Fibroblast of lung (primary cell): ENCODE measurements at regions not wholly inside any gene's neighbourhood (a gene's known extent, or its start where the extent isn't known, plus 50 kb on each side); places are given as distances from the start of the nearest gene placed in this dataset.

Experiments used
- DNase-seq, 2 donors: peaks; one replicate each; pipeline versions ENCODE4 v3.0.0 to v3.0.0-alpha.2; 2010; ENCODE audit warnings: low read depth in 2 of 2
- H2AFZ ChIP-seq: 2 replicates; pipeline ENCODE4 v1.5.1; 2012; ENCODE audit warnings: low read length, control low read depth, inconsistent platforms
- H3K27ac ChIP-seq: 2 replicates; pipeline ENCODE4 v1.5.1; 2011; ENCODE audit warnings: low read length, control low read depth; ENCODE audit not compliant: insufficient read depth
- H3K27me3 ChIP-seq: 2 replicates; pipeline ENCODE4 v1.5.1; 2011; ENCODE audit warnings: mild to moderate bottlenecking, low read length; ENCODE audit not compliant: control insufficient read depth, insufficient read depth
- H3K36me3 ChIP-seq: 2 replicates; pipeline ENCODE4 v1.5.1; 2011; ENCODE audit warnings: low read length; ENCODE audit not compliant: control insufficient read depth, insufficient read depth
- H3K4me1 ChIP-seq: 2 replicates; pipeline ENCODE4 v1.5.1; 2011; ENCODE audit warnings: low read length; ENCODE audit not compliant: control insufficient read depth, insufficient read depth; ENCODE audit errors: extremely low read depth
- H3K4me2 ChIP-seq: 2 replicates; pipeline ENCODE4 v1.5.1; 2011; ENCODE audit warnings: low read length, control low read depth; ENCODE audit not compliant: insufficient read depth; ENCODE audit errors: extremely low read depth
- H3K4me3 ChIP-seq, 4 experiments: fragments of 200-600 bp in 1 of 4; sonication (generic) in 1 of 4; replicated peaks in 1 of 4; 2 replicates each; pipeline ENCODE4 v1.5.1; 2011 to 2016; ENCODE audit warnings: low read length in 4 of 4, low read depth in 3 of 4, mild to moderate bottlenecking in 3 of 4, control low read depth in 2 of 4, inconsistent platforms in 1 of 4, mixed read lengths in 1 of 4; ENCODE audit not compliant: insufficient read depth in 1 of 4; ENCODE audit errors: control extremely low read depth in 1 of 4
- H3K79me2 ChIP-seq: 2 replicates; pipeline ENCODE4 v1.5.1; 2012; ENCODE audit warnings: mild to moderate bottlenecking, low read length, inconsistent platforms; ENCODE audit not compliant: control insufficient read depth, insufficient read depth
- H3K9ac ChIP-seq: 2 replicates; pipeline ENCODE4 v1.5.1; 2011; ENCODE audit warnings: mild to moderate bottlenecking, low read length, control low read depth; ENCODE audit not compliant: insufficient read depth
- H3K9me3 ChIP-seq: 2 replicates; pipeline ENCODE4 v1.5.1; 2012; ENCODE audit warnings: low read depth, low read length; ENCODE audit not compliant: control insufficient read depth, insufficient read depth
- H4K20me1 ChIP-seq: 2 replicates; pipeline ENCODE4 v1.5.1; 2011; ENCODE audit warnings: low read length; ENCODE audit not compliant: control insufficient read depth, insufficient read depth; ENCODE audit errors: extremely low read depth
- EZH2 ChIP-seq: IDR thresholded peaks from 2 replicates; pipeline ENCODE4 v1.5.1; 2012; ENCODE audit warnings: low read length, control low read depth, mild to moderate bottlenecking; ENCODE audit errors: missing control alignments
- TF ChIP-seq, protein P1 (sequence below), 2 donors: IDR thresholded peaks in 1 of 2; conservative IDR thresholded peaks in 1 of 2; 1 replicate in 1 of 2; 2 replicates in 1 of 2; pipeline ENCODE4 v1.5.1; 2011 to 2012; ENCODE audit warnings: low read length in 2 of 2, control low read depth in 1 of 2, inconsistent platforms in 1 of 2, low read depth in 1 of 2, mild to moderate bottlenecking in 1 of 2

GRCh38 chr16:85180827-85181738 is 68.8 kb upstream of the CIBAR2 start:
- Histone ChIP-seq H3K4me2 (no peak overlapping the region), H3K27me3 (no peaks in the 10 kb centered on the region), H3K27ac (no peak overlapping the region), H3K9me3 (no peaks in the 10 kb centered on the region), H4K20me1 (no peaks in the 10 kb centered on the region), H3K36me3 (peaks cover 9% of the 10 kb centered on the region), H3K4me3 (no peak overlapping the region), H2AFZ (no peak overlapping the region), H3K9ac (no peak overlapping the region), H3K79me2 (peaks cover 58% of the 10 kb centered on the region), H3K4me1 (peaks cover 2% of the 10 kb centered on the region)
- TF ChIP-seq EZH2: no peak
- TF ChIP-seq, protein P1, sequence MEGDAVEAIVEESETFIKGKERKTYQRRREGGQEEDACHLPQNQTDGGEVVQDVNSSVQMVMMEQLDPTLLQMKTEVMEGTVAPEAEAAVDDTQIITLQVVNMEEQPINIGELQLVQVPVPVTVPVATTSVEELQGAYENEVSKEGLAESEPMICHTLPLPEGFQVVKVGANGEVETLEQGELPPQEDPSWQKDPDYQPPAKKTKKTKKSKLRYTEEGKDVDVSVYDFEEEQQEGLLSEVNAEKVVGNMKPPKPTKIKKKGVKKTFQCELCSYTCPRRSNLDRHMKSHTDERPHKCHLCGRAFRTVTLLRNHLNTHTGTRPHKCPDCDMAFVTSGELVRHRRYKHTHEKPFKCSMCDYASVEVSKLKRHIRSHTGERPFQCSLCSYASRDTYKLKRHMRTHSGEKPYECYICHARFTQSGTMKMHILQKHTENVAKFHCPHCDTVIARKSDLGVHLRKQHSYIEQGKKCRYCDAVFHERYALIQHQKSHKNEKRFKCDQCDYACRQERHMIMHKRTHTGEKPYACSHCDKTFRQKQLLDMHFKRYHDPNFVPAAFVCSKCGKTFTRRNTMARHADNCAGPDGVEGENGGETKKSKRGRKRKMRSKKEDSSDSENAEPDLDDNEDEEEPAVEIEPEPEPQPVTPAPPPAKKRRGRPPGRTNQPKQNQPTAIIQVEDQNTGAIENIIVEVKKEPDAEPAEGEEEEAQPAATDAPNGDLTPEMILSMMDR (conservative IDR thresholded peaks at IDR 0.05 in 1 of 2, IDR thresholded peaks at IDR 0.05 in 1 of 2; ENCODE audit: low read depth in 1 of 2, low read length in 2 of 2): no peak
- DNase-seq: no peak

DNA sequence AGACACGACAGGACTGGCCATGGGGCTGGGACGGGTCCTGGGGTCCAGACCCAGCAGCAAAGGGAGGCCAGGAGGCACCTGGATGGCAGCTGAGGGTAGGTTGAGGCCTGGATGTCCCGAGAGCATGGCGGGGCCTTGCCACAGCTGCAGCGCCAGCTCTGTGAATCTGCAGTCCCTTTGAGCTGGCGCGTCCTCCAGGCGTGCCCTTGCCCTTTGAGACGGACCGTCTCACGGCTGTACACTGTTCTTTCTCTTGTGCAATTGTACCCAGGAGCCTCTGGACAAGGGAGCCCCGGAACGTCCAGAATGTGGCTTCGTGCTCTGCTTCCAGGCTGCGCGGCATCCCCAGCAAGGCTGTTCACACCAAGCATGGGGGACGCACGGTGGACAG is 69.5 kb upstream of the CIBAR2 start:
- Histone ChIP-seq H3K36me3 (peaks cover 9% of the 10 kb centered on the region), H3K4me2 (no peak overlapping the region), H3K4me1 (peaks cover 1% of the 10 kb centered on the region), H3K27ac (no peak overlapping the region), H3K9me3 (no peaks in the 10 kb centered on the region), H3K9ac (no peak overlapping the region), H3K79me2 (peaks cover 53% of the 10 kb centered on the region), H2AFZ (no peak overlapping the region), H4K20me1 (no peaks in the 10 kb centered on the region), H3K27me3 (no peaks in the 10 kb centered on the region), H3K4me3 (no peak overlapping the region)
- TF ChIP-seq EZH2: no peak
- TF ChIP-seq, protein P1 (conservative IDR thresholded peaks at IDR 0.05 in 1 of 2, IDR thresholded peaks at IDR 0.05 in 1 of 2; ENCODE audit: low read depth in 1 of 2, low read length in 2 of 2): no peak
- no peak for DNase-seq

DNA sequence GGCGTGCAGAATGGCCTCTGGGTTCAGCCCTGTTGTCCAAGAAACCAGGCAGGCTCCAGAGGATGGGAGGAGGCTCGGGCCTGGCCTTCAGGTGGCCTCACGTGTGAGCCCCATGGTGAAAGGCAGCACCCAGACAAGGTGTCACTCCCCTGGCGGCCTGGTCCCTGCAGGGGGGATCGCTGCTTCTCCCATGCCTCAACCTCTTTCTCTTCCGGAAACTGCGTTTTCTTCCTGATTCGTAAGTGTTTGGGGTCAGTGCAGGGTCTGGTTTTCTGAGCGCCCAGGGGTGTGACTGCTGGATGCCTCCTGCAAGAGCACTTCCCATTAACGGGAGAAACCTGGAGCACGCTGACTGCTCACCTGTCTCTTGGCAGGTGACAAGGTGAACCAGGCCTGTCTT is 70.0 kb upstream of the CIBAR2 start:
- no peak overlapping the region for H3K9ac ChIP-seq
- H3K27me3 ChIP-seq: no peaks in the 10 kb centered on the region
- no peak for DNase-seq
- H4K20me1 ChIP-seq: no peaks in the 10 kb centered on the region
- H2AFZ ChIP-seq: no peak overlapping the region
- no peak overlapping the region for H3K4me2 ChIP-seq
- peaks cover 9% of the 10 kb centered on the region for H3K36me3 ChIP-seq
- no peak overlapping the region for H3K27ac ChIP-seq
- no peak for TF ChIP-seq EZH2
- no peak overlapping the region for H3K4me3 ChIP-seq
- H3K9me3 ChIP-seq: no peaks in the 10 kb centered on the region
- peaks cover 3% of the 10 kb centered on the region for H3K4me1 ChIP-seq
- peaks cover 48% of the 10 kb centered on the region for H3K79me2 ChIP-seq
